Psoas muscle (tissue), 7 donors: ENCODE measurements at regions not wholly inside any gene's neighbourhood (a gene's known extent, or its start where the extent isn't known, plus 50 kb on each side); places are given as distances from the start of the nearest gene placed in this dataset.

Source experiments
- ATAC-seq, 4 donors: fragments of 200-7000 bp; cut with Tn5 transposase; one replicate each; pipeline ENCODE4 v1.9.1; 2020; ENCODE audit warnings: moderate library complexity in 3 of 4, mild to moderate bottlenecking in 2 of 4
- DNase-seq, 2 donors: peaks; one replicate each; pipeline ENCODE4 v3.0.0-alpha.2; 2020
- H3K27ac ChIP-seq: fragments of 200-600 bp; one replicate; pipeline ENCODE4 v1.8.0; 2022
- H3K27me3 ChIP-seq, 3 donors: fragments of 200-600 bp in 1 of 3; one replicate each; pipeline versions ENCODE4 v1.6.1 to v1.8.0; 2013 to 2022; ENCODE audit warnings: low read length in 2 of 3, mild to moderate bottlenecking in 2 of 3, moderate library complexity in 1 of 3; ENCODE audit not compliant: insufficient read depth in 3 of 3
- H3K36me3 ChIP-seq, 2 donors: fragments of 200-600 bp in 1 of 2; one replicate each; pipeline versions ENCODE4 v1.6.1 to v1.8.0; 2013 to 2022; ENCODE audit warnings: low read depth in 1 of 2, mild to moderate bottlenecking in 1 of 2, moderate library complexity in 1 of 2; ENCODE audit not compliant: insufficient read depth in 1 of 2
- H3K4me1 ChIP-seq: fragments of 200-600 bp; one replicate; pipeline ENCODE4 v1.8.0; 2022
- H3K4me3 ChIP-seq: fragments of 200-600 bp; one replicate; pipeline ENCODE4 v1.8.0; 2022; ENCODE audit warnings: mild to moderate bottlenecking
- H3K9me3 ChIP-seq: fragments of 200-600 bp; one replicate; pipeline ENCODE4 v1.8.0; 2022
- CTCF ChIP-seq: fragments of 200-600 bp; IDR thresholded peaks from one replicate; pipeline ENCODE4 v1.8.0; 2022; ENCODE audit warnings: antibody characterized with exemption
- WGBS, 3 donors: extraction: QIAGEN DNeasy Blood & Tissue Kit; methylation state at CpG; one replicate each; pipeline versions ENCODE4 v1.1.6 to v1.1.7; 2013; 5-methylcytosine and 5-hydroxymethylcytosine counted together
- intact Hi-C, 2 donors: fragments of 100-400 bp; cut with DNase I; formaldehyde crosslinking; loops; one replicate each; pipeline versions ENCODE4 v1.11.0 to v1.14.2; 2022
- donor health status: healthy with polysubstance abuse.
- donor health status: DM: no; HTN: no; CAD: no; lungs with moderate emphysema.
- donor health status: Bipolar disorder and iron deficiency.
- donor health status: healthy.
- donor health status: DM: yes; HTN: yes; CAD: no.
- donor health status: DM: no; HTN: no; CAD: no.
- donor health status: DM: yes; HTN: yes; CAD: no.

- WGBS, 3 donors: 50 to 58% (median 57%) methylated on average over 3 of the region's 3 CpGs
- Histone ChIP-seq H3K27ac (no peak overlapping the region), H3K9me3 (no peaks in the 10 kb centered on the region), H3K4me3 (no peak overlapping the region), H3K27me3 (no peaks in the 10 kb centered on the region), H3K36me3 (no peaks in the 10 kb centered on the region), H3K4me1 (no peaks in the 10 kb centered on the region)
- TF ChIP-seq CTCF: no peak
- DNase-seq (no peak), ATAC-seq (no peak)
- intact Hi-C loops: no loop called here
Observed at GRCh38 chr1:208430220-208430619, 186.0 kb upstream of the PLXNA2 start.

- DNase-seq (no peak), ATAC-seq (no peak)
- Histone ChIP-seq H3K27me3 (no peaks in the 10 kb centered on the region), H3K9me3 (no peaks in the 10 kb centered on the region), H3K27ac (no peak overlapping the region), H3K4me1 (no peaks in the 10 kb centered on the region), H3K4me3 (no peak overlapping the region), H3K36me3 (no peaks in the 10 kb centered on the region)
- no peak for TF ChIP-seq CTCF
- intact Hi-C loops: no loop called here
- 82 to 88% (median 85%) methylated on average over 3 of the region's 3 CpGs for WGBS, 3 donors
Observed at GRCh38 chr1:208431721-208432120, 187.5 kb upstream of the PLXNA2 start.

GRCh38 chr1:208432346-208432745 lies 188.2 kb upstream of the PLXNA2 start:
- DNase-seq (no peak), ATAC-seq (no peak)
- Histone ChIP-seq H3K36me3 (no peaks in the 10 kb centered on the region), H3K27me3 (no peaks in the 10 kb centered on the region), H3K4me3 (no peak overlapping the region), H3K27ac (no peak overlapping the region), H3K9me3 (no peaks in the 10 kb centered on the region), H3K4me1 (no peaks in the 10 kb centered on the region)
- WGBS, 3 donors: 78 to 95% (median 88%) methylated on average over 2 of the region's 2 CpGs
- no peak for TF ChIP-seq CTCF
- intact Hi-C loops: no loop called here

- no peak for TF ChIP-seq CTCF
- H3K27me3 ChIP-seq: no peaks in the 10 kb centered on the region
- no peak for DNase-seq
- no peaks in the 10 kb centered on the region for H3K36me3 ChIP-seq
- intact Hi-C loops: no loop called here
- H3K4me3 ChIP-seq: no peak overlapping the region
- H3K27ac ChIP-seq: no peak overlapping the region
- WGBS, 3 donors: 69 to 88% (median 81%) methylated on average over 1 of the region's 1 CpG
- H3K9me3 ChIP-seq: no peaks in the 10 kb centered on the region
- no peaks in the 10 kb centered on the region for H3K4me1 ChIP-seq
- ATAC-seq: no peak
Observed at GRCh38 chr1:208433086-208433485, 188.9 kb upstream of the PLXNA2 start.

GRCh38 chr1:208433971-208434370 lies 189.8 kb upstream of the PLXNA2 start:
- intact Hi-C loops: no loop called here
- no peak overlapping the region for H3K27ac ChIP-seq
- WGBS, 3 donors: 41 to 49% (median 43%) methylated on average over 4 of the region's 4 CpGs
- no peaks in the 10 kb centered on the region for H3K27me3 ChIP-seq
- TF ChIP-seq CTCF: no peak
- ATAC-seq: no peak
- no peaks in the 10 kb centered on the region for H3K9me3 ChIP-seq
- no peaks in the 10 kb centered on the region for H3K36me3 ChIP-seq
- H3K4me3 ChIP-seq: no peak overlapping the region
- no peaks in the 10 kb centered on the region for H3K4me1 ChIP-seq
- DNase-seq: no peak
